Fibroblast of lung (primary cell): ENCODE measurements at regions not wholly inside any gene's neighbourhood (a gene's known extent, or its start where the extent isn't known, plus 50 kb on each side); places are given as distances from the start of the nearest gene placed in this dataset.

Experiments used
- DNase-seq, 2 donors: peaks; one replicate each; pipeline versions ENCODE4 v3.0.0 to v3.0.0-alpha.2; 2010; ENCODE audit warnings: low read depth in 2 of 2
- H2AFZ ChIP-seq: 2 replicates; pipeline ENCODE4 v1.5.1; 2012; ENCODE audit warnings: low read length, control low read depth, inconsistent platforms
- H3K27ac ChIP-seq: 2 replicates; pipeline ENCODE4 v1.5.1; 2011; ENCODE audit warnings: low read length, control low read depth; ENCODE audit not compliant: insufficient read depth
- H3K27me3 ChIP-seq: 2 replicates; pipeline ENCODE4 v1.5.1; 2011; ENCODE audit warnings: mild to moderate bottlenecking, low read length; ENCODE audit not compliant: control insufficient read depth, insufficient read depth
- H3K36me3 ChIP-seq: 2 replicates; pipeline ENCODE4 v1.5.1; 2011; ENCODE audit warnings: low read length; ENCODE audit not compliant: control insufficient read depth, insufficient read depth
- H3K4me1 ChIP-seq: 2 replicates; pipeline ENCODE4 v1.5.1; 2011; ENCODE audit warnings: low read length; ENCODE audit not compliant: control insufficient read depth, insufficient read depth; ENCODE audit errors: extremely low read depth
- H3K4me2 ChIP-seq: 2 replicates; pipeline ENCODE4 v1.5.1; 2011; ENCODE audit warnings: low read length, control low read depth; ENCODE audit not compliant: insufficient read depth; ENCODE audit errors: extremely low read depth
- H3K4me3 ChIP-seq, 4 experiments: fragments of 200-600 bp in 1 of 4; sonication (generic) in 1 of 4; replicated peaks in 1 of 4; 2 replicates each; pipeline ENCODE4 v1.5.1; 2011 to 2016; ENCODE audit warnings: low read length in 4 of 4, low read depth in 3 of 4, mild to moderate bottlenecking in 3 of 4, control low read depth in 2 of 4, inconsistent platforms in 1 of 4, mixed read lengths in 1 of 4; ENCODE audit not compliant: insufficient read depth in 1 of 4; ENCODE audit errors: control extremely low read depth in 1 of 4
- H3K79me2 ChIP-seq: 2 replicates; pipeline ENCODE4 v1.5.1; 2012; ENCODE audit warnings: mild to moderate bottlenecking, low read length, inconsistent platforms; ENCODE audit not compliant: control insufficient read depth, insufficient read depth
- H3K9ac ChIP-seq: 2 replicates; pipeline ENCODE4 v1.5.1; 2011; ENCODE audit warnings: mild to moderate bottlenecking, low read length, control low read depth; ENCODE audit not compliant: insufficient read depth
- H3K9me3 ChIP-seq: 2 replicates; pipeline ENCODE4 v1.5.1; 2012; ENCODE audit warnings: low read depth, low read length; ENCODE audit not compliant: control insufficient read depth, insufficient read depth
- H4K20me1 ChIP-seq: 2 replicates; pipeline ENCODE4 v1.5.1; 2011; ENCODE audit warnings: low read length; ENCODE audit not compliant: control insufficient read depth, insufficient read depth; ENCODE audit errors: extremely low read depth
- EZH2 ChIP-seq: IDR thresholded peaks from 2 replicates; pipeline ENCODE4 v1.5.1; 2012; ENCODE audit warnings: low read length, control low read depth, mild to moderate bottlenecking; ENCODE audit errors: missing control alignments
- TF ChIP-seq, protein P1 (sequence below), 2 donors: IDR thresholded peaks in 1 of 2; conservative IDR thresholded peaks in 1 of 2; 1 replicate in 1 of 2; 2 replicates in 1 of 2; pipeline ENCODE4 v1.5.1; 2011 to 2012; ENCODE audit warnings: low read length in 2 of 2, control low read depth in 1 of 2, inconsistent platforms in 1 of 2, low read depth in 1 of 2, mild to moderate bottlenecking in 1 of 2

DNA sequence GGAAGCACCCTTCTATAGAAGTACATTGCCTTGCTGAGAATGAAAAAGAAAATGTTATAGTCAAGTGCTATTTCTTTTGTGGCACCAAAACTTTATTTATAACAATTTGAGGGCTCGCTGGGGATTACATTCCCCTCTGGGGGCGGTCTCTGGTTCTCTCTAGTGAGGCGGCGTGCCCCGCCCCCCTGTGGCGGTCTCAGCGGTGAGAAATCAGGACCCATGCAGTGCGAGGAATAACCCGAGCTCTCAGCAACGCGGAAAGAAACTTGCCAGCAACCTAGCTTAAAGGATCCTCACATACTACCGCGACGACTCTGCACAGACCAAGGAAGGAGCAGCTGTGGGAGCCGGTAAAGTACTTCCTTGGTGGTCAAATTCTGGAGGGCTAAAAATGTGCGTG is 83.4 kb upstream of the SHISA3 start:
- H3K27me3 ChIP-seq: no peaks in the 10 kb centered on the region
- H3K4me3 ChIP-seq: no peak overlapping the region
- no peaks in the 10 kb centered on the region for H4K20me1 ChIP-seq
- no peaks in the 10 kb centered on the region for H3K36me3 ChIP-seq
- no peak overlapping the region for H3K9ac ChIP-seq
- no peak overlapping the region for H3K27ac ChIP-seq
- H2AFZ ChIP-seq: no peak overlapping the region
- H3K4me1 ChIP-seq: no peaks in the 10 kb centered on the region
- H3K9me3 ChIP-seq: no peaks in the 10 kb centered on the region
- H3K79me2 ChIP-seq: no peaks in the 10 kb centered on the region
- DNase-seq: no peak
- H3K4me2 ChIP-seq: no peak overlapping the region
- TF ChIP-seq EZH2: no peak
- TF ChIP-seq, protein P1, sequence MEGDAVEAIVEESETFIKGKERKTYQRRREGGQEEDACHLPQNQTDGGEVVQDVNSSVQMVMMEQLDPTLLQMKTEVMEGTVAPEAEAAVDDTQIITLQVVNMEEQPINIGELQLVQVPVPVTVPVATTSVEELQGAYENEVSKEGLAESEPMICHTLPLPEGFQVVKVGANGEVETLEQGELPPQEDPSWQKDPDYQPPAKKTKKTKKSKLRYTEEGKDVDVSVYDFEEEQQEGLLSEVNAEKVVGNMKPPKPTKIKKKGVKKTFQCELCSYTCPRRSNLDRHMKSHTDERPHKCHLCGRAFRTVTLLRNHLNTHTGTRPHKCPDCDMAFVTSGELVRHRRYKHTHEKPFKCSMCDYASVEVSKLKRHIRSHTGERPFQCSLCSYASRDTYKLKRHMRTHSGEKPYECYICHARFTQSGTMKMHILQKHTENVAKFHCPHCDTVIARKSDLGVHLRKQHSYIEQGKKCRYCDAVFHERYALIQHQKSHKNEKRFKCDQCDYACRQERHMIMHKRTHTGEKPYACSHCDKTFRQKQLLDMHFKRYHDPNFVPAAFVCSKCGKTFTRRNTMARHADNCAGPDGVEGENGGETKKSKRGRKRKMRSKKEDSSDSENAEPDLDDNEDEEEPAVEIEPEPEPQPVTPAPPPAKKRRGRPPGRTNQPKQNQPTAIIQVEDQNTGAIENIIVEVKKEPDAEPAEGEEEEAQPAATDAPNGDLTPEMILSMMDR (conservative IDR thresholded peaks at IDR 0.05 in 1 of 2, IDR thresholded peaks at IDR 0.05 in 1 of 2; ENCODE audit: low read depth in 1 of 2, low read length in 2 of 2): no peak

DNA sequence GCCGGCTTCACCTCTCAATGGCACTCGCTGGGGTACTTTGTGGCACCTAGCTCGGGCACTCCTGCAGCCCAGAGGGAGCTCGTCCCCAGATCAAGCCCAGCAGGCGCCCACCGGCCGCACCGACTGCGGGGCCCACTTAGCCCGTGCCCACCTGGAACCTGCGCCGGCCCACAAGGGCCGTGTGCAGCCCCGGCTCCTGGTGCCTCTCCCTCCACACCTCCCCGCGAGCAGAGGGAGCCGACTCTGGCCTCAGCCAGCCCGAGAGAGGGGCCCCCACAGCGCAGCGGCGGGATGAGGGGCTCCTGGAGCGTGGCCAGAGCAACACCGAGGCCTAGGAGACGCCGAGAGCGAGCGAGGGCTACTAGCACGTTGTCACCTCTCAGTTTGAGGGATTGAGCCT is 82.1 kb upstream of the SHISA3 start:
- no peak overlapping the region for H3K27ac ChIP-seq
- TF ChIP-seq EZH2: no peak
- TF ChIP-seq, protein P1 (conservative IDR thresholded peaks at IDR 0.05 in 1 of 2, IDR thresholded peaks at IDR 0.05 in 1 of 2; ENCODE audit: low read depth in 1 of 2, low read length in 2 of 2): no peak
- no peaks in the 10 kb centered on the region for H3K27me3 ChIP-seq

DNA sequence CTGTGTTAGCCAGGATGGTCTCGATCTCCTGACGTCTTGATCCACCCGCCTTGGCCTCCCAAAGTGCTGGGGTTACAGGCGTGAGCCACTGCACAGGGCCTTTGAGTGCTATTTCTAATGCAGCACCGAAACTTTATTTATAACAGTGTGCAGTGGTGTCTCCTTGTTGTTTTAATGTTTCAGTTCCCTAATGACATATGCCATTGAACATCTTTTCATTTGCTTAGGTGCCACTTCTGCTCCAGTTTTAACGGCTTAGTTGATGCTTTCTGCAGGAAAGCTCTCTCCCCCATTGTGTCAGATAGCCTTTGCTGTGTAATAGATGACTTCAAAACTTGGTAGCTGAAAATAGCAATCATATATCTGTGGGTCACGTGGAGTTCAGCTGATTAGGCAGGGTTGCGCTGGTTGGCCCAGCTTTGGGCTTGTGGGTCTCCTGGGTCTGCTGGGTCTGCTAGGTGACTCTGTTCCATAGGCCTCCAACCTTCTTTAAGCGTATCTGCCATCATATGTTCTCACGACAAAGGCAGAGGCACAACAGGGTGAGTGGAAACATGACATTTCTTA is 76.4 kb upstream of the SHISA3 start:
- no peak overlapping the region for H3K9ac ChIP-seq
- no peak for TF ChIP-seq EZH2
- TF ChIP-seq, protein P1 (conservative IDR thresholded peaks at IDR 0.05 in 1 of 2, IDR thresholded peaks at IDR 0.05 in 1 of 2; ENCODE audit: low read depth in 1 of 2, low read length in 2 of 2): no peak

More for the DNA sequence above, 82.1 kb upstream of the SHISA3 start:
- Histone ChIP-seq H3K4me3 (no peak overlapping the region), H3K4me1 (no peaks in the 10 kb centered on the region), H3K36me3 (no peaks in the 10 kb centered on the region), H3K4me2 (no peak overlapping the region), H2AFZ (no peak overlapping the region), H3K9ac (no peak overlapping the region), H3K9me3 (no peaks in the 10 kb centered on the region), H3K79me2 (no peaks in the 10 kb centered on the region), H4K20me1 (no peaks in the 10 kb centered on the region)
- no peak for DNase-seq

More for the DNA sequence above, 76.4 kb upstream of the SHISA3 start:
- Histone ChIP-seq H3K9me3 (no peaks in the 10 kb centered on the region), H3K27ac (no peak overlapping the region), H3K4me2 (no peak overlapping the region), H3K27me3 (no peaks in the 10 kb centered on the region), H4K20me1 (no peaks in the 10 kb centered on the region), H3K36me3 (no peaks in the 10 kb centered on the region), H2AFZ (no peak overlapping the region), H3K4me3 (no peak overlapping the region), H3K79me2 (no peaks in the 10 kb centered on the region), H3K4me1 (no peaks in the 10 kb centered on the region)
- DNase-seq: no peak
